T-helper 17 cell (primary cell): ENCODE measurements at regions not wholly inside any gene's neighbourhood (a gene's known extent, or its start where the extent isn't known, plus 50 kb on each side); places are given as distances from the start of the nearest gene placed in this dataset.

Source experiments
- ATAC-seq: fragments of 150-1000 bp; cut with Tn5 transposase; 2 replicates; pipeline ENCODE4 v1.10.0; 2021; ENCODE audit warnings: mild to moderate bottlenecking, moderate library complexity
- DNase-seq, 3 donors: peaks; one replicate each; pipeline versions ENCODE4 v3.0.0 to v3.0.0-alpha.2; 2020 to 2021
- H3K9me3 ChIP-seq: one replicate; pipeline ENCODE4 v1.7.0; 2013; ENCODE audit warnings: low read length, mild to moderate bottlenecking; ENCODE audit not compliant: control insufficient read depth, poor library complexity, severe bottlenecking
- H3K27ac Mint-ChIP-seq: one replicate; pipeline ENCODE4 v1.8.0; 2022; ENCODE audit warnings: mild to moderate bottlenecking, moderate library complexity, mixed read lengths
- H3K27me3 Mint-ChIP-seq: one replicate; pipeline ENCODE4 v1.8.0; 2022; ENCODE audit warnings: mixed read lengths
- H3K36me3 Mint-ChIP-seq: one replicate; pipeline ENCODE4 v1.8.0; 2022; ENCODE audit warnings: low read depth, mixed read lengths
- H3K4me1 Mint-ChIP-seq: one replicate; pipeline ENCODE4 v1.8.0; 2022; ENCODE audit warnings: mild to moderate bottlenecking, mixed read lengths
- H3K4me3 Mint-ChIP-seq: one replicate; pipeline ENCODE4 v1.8.0; 2022; ENCODE audit warnings: mild to moderate bottlenecking, moderate library complexity, mixed read lengths

DNA sequence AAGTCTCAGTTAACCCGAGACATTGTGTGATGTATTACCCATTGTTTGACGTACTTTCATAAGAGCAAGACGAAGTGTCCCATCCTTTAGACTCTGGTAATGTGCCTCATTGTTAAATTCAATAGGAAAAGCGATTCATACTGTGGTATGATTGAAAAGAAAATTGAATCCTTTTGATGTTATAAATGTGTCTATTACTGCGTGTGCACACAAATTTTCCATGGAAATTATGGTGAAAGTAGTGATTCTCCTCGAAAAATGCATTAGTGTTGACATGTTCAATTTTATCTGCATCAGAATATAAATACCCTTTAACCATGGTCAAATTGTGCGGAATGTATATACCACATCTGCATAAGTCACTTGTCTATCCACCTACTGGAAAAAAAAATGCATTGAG, 386.8 kb downstream of the INSC start:
- H3K9me3 ChIP-seq: peaks cover 4% of the 10 kb centered on the region
- Mint-ChIP-seq H3K4me1 (no peaks in the 10 kb centered on the region), H3K27ac (no peak overlapping the region), H3K27me3 (no peaks in the 10 kb centered on the region), H3K4me3 (no peak overlapping the region), H3K36me3 (no peaks in the 10 kb centered on the region)
- ATAC-seq (no peak), DNase-seq (no peak)

DNA sequence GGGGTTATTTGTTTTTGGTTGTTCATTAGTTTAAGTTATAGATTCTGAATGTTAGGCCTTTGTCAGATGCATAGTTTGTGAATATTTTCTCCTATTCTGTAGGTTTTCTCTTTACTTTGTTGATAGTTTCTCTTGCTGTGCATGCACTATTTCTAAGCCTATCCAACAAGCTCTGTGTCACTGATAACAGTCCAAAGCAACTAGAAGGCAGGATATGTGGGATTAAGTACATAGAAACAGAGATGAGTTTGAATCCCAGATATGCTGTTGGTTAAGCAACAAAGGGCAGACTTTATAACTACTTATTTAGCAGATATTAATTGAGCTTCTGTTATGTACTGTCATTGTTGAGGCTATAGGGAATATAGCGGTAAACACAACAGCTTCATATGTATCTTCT, 390.4 kb downstream of the INSC start:
- DNase-seq: no peak
- no peak overlapping the region for H3K4me3 Mint-ChIP-seq
- no peak overlapping the region for H3K27ac Mint-ChIP-seq
- ATAC-seq: no peak
- H3K27me3 Mint-ChIP-seq: no peaks in the 10 kb centered on the region
- no peaks in the 10 kb centered on the region for H3K4me1 Mint-ChIP-seq
- H3K36me3 Mint-ChIP-seq: no peaks in the 10 kb centered on the region
- peaks cover 4% of the 10 kb centered on the region for H3K9me3 ChIP-seq

DNA sequence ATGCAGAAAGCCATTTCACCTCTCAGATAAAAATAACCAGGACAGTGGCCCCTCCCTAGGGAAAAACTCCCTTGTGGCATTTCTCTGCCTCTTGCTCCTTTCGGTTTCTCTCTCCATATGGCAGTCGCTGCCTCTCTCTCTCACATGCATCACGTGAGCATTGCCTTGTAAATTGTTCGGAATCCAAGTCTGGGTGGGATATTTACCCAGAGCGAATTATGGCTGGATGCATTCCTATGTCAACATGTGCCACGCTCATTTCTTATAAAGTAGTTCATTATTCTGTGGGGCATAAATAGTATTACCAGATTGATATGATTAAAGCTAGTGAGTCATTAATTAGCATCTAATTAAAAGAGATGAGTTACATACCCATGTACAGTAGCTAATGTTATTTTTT, 392.9 kb downstream of the INSC start:
- H3K4me3 Mint-ChIP-seq: no peak overlapping the region
- no peak for DNase-seq
- no peaks in the 10 kb centered on the region for H3K27me3 Mint-ChIP-seq

DNA sequence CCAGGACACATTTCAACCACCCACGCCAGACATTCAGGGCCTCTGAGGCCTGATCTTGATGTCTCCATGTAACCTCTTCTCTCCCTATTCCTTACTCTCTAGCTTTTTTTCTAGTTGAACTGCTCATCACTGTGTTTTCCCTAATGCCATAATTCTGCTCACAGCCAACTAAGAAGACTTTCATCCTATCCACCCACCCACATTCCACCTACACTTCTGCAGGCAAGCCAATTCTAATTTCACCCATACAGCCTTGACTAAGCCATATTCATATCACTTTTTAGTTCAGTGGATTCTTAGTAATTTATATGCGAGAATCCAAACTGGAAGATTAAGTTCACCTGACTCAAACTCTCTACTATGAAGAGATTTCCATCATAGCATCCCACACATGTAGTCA, 394.4 kb downstream of the INSC start:
- H3K4me3 Mint-ChIP-seq: no peak overlapping the region
- no peaks in the 10 kb centered on the region for H3K36me3 Mint-ChIP-seq
- no peak overlapping the region for H3K27ac Mint-ChIP-seq
- no peaks in the 10 kb centered on the region for H3K27me3 Mint-ChIP-seq
- no peak for DNase-seq
- H3K4me1 Mint-ChIP-seq: no peaks in the 10 kb centered on the region
- ATAC-seq: no peak
- H3K9me3 ChIP-seq: no peaks in the 10 kb centered on the region

More for the DNA sequence above, 392.9 kb downstream of the INSC start:
- H3K9me3 ChIP-seq: no peaks in the 10 kb centered on the region
- no peak for ATAC-seq
- H3K27ac Mint-ChIP-seq: no peak overlapping the region
- H3K4me1 Mint-ChIP-seq: no peaks in the 10 kb centered on the region
- no peaks in the 10 kb centered on the region for H3K36me3 Mint-ChIP-seq

DNA sequence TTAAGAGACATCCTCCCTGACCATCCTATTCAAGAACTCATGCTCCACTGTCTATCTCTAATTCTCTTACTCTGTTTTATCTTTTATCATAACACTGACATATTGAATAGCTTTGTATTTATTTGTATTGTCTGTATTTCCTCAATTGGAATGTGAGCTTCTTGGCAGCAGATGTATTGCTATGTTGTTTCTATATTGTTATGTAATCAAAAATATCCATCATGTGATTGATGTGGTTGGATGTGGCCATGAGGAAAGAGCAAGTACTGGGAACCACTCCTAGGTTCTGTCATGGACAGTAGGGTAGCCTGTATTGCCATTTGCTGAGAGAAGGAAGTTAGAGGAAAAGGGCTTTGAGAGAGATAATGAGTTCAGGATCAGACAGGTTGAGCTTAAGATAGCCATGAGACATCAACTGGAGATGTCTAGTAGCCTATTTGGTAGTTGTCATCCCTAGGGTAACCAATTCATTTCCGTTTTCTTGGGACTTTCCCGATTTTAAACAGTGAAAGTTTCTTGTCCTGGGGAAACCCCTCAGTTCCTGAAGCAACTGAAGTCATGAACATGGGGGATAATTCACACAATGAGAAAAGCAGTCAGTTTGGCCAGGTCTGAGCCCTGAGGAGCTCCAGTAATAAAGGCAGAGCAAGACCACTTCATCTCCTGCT, 404.5 kb downstream of the INSC start:
- Mint-ChIP-seq H3K36me3 (no peaks in the 10 kb centered on the region), H3K27ac (no peak overlapping the region), H3K4me3 (no peak overlapping the region), H3K27me3 (no peaks in the 10 kb centered on the region), H3K4me1 (no peaks in the 10 kb centered on the region)
- DNase-seq: no peak
- H3K9me3 ChIP-seq: peaks cover 3% of the 10 kb centered on the region
- no peak for ATAC-seq

DNA sequence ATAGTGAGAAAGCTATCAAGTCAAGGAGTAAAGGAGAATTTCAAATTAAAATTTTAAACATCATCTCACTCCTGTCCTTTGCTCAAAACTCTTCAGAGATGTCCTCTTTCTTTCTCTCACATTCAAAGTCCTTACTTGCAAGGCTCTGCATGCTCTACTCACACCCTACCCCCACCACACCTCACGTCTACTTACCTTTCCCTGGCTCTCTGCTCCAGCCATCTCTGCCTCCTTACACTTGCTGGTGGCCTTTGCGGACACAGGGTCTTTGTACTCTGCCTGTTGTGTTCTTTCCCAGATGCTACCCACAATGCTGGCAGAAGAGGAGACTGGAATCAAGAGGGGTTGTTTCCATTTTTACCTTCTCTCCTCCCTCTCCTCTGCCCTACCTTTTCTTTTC, 405.2 kb downstream of the INSC start:
- H3K36me3 Mint-ChIP-seq: no peaks in the 10 kb centered on the region
- no peaks in the 10 kb centered on the region for H3K4me1 Mint-ChIP-seq
- ATAC-seq: no peak
- H3K9me3 ChIP-seq: peaks cover 3% of the 10 kb centered on the region
- H3K27ac Mint-ChIP-seq: no peak overlapping the region
- H3K4me3 Mint-ChIP-seq: no peak overlapping the region
- no peaks in the 10 kb centered on the region for H3K27me3 Mint-ChIP-seq
- no peak for DNase-seq

DNA sequence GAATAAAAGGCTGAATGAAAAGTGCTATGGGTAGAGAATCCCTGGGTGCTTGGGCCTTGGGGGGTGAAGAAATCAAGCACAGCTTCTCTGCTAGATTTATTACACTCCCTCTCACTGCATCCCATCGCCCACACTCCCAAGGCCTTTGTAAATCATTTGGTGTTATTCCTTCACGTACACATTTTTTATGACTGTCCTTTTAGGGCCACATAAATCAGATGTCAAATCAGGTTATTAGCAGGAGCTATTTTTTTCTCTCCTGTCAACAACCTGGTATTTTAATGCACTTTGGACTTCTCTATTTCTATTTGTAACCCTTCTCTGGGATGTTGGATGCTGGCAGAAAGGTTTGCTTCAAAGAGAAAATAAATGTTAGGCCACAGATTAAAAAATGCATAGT, 408.8 kb downstream of the INSC start:
- ATAC-seq: no peak
- H3K4me1 Mint-ChIP-seq: no peaks in the 10 kb centered on the region
- H3K36me3 Mint-ChIP-seq: no peaks in the 10 kb centered on the region
- H3K27ac Mint-ChIP-seq: no peak overlapping the region
- no peaks in the 10 kb centered on the region for H3K27me3 Mint-ChIP-seq
- no peak for DNase-seq
- no peak overlapping the region for H3K4me3 Mint-ChIP-seq
- H3K9me3 ChIP-seq: no peaks in the 10 kb centered on the region

DNA sequence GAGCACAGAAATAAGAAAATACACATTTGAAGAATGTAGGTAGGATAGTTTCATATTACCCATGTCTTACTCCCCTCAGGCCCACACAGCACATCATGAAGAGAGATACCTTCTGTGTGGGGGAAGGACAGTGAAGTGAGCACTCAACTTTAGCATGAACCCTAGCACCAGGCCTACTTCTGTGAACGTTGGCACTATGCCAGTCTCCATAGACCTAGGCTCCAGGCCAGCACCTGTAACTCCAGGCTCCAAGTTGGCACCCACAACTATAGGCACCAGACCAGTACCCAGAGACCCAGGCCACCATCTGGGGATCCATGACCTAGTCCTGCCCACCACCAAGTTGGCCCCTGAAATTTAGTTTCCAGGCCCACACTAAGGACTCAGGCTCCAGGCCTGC, 410.9 kb downstream of the INSC start:
- Mint-ChIP-seq H3K27ac (no peak overlapping the region), H3K36me3 (no peaks in the 10 kb centered on the region), H3K4me3 (no peak overlapping the region), H3K27me3 (no peaks in the 10 kb centered on the region), H3K4me1 (no peaks in the 10 kb centered on the region)
- no peak for DNase-seq
- no peak for ATAC-seq
- no peaks in the 10 kb centered on the region for H3K9me3 ChIP-seq

DNA sequence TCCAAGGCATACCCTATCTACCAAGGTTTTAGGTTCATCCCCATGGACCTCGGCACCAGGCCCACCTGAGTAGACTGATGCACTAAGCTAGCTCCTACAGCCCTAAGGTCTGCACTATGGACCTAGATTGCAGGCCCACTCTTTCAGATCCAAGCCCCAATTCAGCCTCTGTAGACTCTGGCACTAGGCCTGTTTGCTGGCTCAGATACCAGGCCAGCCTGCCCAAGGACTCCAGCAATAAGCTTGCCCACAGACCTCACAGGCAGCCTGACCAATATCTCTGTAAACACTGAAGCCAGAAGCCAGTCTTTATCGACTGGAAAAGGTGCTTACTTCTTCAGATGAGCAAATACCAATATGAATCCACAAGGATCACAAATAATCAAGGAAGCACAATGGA, 411.3 kb downstream of the INSC start:
- Mint-ChIP-seq H3K4me1 (no peaks in the 10 kb centered on the region), H3K27me3 (no peaks in the 10 kb centered on the region), H3K4me3 (no peak overlapping the region), H3K27ac (no peak overlapping the region), H3K36me3 (no peaks in the 10 kb centered on the region)
- DNase-seq (no peak), ATAC-seq (no peak)
- no peaks in the 10 kb centered on the region for H3K9me3 ChIP-seq

DNA sequence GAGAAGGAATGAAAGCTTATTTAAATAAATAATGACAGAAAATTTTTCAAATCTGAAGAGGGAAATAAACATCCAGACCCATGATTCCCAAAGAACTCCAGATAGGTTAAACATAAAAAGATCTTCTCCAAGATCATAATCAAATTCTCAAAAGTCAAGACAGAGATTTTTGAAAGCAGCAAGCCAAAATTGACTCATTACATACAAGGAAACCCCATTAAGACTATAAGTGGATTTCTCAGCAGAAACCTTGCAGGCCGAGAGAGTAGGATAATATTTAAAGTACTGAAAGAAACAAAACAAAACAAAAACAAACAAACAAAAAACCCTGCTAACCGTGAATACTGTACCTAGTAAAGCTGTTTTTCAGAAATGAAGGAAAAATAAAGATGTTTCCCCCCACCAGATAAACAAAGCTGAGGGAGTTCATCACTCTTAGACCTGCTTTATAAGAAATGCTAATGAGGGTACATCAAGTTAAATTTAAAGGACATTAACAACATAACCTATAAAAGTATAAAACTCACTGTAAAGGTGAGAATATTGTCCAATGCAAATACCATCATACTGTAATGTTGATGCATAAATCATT, 412.2 kb downstream of the INSC start:
- Mint-ChIP-seq H3K36me3 (no peaks in the 10 kb centered on the region), H3K27me3 (no peaks in the 10 kb centered on the region), H3K27ac (no peak overlapping the region), H3K4me3 (no peak overlapping the region), H3K4me1 (no peaks in the 10 kb centered on the region)
- DNase-seq: no peak
- no peaks in the 10 kb centered on the region for H3K9me3 ChIP-seq
- no peak for ATAC-seq

DNA sequence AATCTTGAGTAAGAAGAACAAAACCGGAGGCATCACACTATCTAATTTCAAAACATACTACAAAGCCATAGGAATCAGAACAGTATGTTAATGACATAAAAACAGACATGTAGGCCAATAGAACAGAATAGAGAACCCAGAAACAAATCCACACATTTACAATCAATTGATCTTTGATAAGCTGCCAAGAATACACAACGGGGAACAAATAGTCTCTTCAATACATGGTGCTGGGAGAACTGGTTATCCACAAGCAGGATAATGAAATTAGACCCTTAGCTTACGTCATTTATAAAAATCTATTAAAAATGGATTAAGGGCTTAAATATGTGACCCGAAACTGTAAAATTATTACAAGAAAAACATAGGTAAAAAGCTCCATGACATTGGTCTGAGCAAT, 417.7 kb downstream of the INSC start:
- no peaks in the 10 kb centered on the region for H3K9me3 ChIP-seq
- Mint-ChIP-seq H3K4me3 (no peak overlapping the region), H3K27ac (no peak overlapping the region), H3K4me1 (no peaks in the 10 kb centered on the region), H3K27me3 (no peaks in the 10 kb centered on the region), H3K36me3 (no peaks in the 10 kb centered on the region)
- ATAC-seq (no peak), DNase-seq (no peak)

DNA sequence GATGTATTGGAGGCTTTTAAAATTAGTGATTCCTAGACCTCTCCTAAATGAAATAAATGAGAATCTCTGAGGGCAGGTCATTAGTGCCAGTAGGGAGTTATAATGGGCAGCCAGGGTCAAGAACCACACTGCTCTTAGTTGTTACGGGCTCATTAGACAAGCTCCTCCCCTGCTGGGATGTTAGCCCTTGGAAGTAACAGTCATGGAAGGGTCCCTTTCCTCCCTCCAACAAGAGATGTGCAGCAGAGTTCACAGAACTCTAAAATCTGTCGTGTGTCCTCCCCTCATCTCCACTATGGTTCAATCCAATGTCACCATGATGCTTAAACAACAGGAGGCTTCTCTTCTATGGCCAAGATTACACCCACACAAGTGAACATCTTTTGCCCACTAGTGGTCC, 419.5 kb downstream of the INSC start:
- no peaks in the 10 kb centered on the region for H3K9me3 ChIP-seq
- no peak for ATAC-seq
- no peak for DNase-seq
- Mint-ChIP-seq H3K36me3 (no peaks in the 10 kb centered on the region), H3K4me1 (no peaks in the 10 kb centered on the region), H3K4me3 (no peak overlapping the region), H3K27me3 (no peaks in the 10 kb centered on the region), H3K27ac (no peak overlapping the region)

DNA sequence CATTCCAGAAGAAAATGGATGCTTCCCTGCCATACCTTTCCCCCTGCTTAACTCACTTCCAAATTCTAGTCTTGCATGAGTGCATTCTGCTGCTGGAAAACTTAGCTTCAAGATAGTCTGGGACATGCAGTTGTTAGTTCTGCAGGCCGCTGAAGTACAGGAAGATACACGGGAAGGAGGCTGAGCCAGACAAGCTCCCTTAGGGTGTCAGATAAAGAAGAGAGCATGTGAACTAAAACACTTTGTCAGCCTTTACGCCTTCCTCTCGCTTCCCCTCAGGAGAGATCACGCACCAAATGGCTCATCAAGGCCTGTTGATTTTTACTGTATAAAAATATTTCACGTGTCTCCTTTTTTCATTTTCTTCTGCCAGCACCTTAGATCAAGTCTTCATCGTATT, 420.7 kb downstream of the INSC start:
- no peaks in the 10 kb centered on the region for H3K27me3 Mint-ChIP-seq
- no peak for ATAC-seq
- no peaks in the 10 kb centered on the region for H3K4me1 Mint-ChIP-seq

DNA sequence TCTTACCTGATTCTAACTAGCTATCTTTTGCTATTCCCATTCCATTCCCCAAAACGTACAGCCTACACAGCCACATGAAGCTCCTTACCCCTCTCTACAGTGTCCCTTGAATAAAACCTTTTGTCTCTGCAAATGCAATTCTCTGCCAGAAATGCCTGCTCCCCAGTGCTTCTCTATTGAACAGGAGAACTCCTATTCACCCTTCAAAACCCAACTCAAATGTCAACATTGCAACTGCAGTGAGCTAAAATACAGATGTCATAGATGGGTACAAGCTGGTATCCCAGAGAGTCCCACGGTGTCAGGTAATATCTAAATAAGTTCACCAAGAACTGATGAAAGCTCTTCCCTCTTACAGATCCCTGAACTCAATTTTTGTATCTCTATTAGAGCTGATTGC, 421.7 kb downstream of the INSC start:
- Mint-ChIP-seq H3K4me1 (no peaks in the 10 kb centered on the region), H3K27me3 (no peaks in the 10 kb centered on the region), H3K4me3 (no peak overlapping the region), H3K27ac (no peak overlapping the region), H3K36me3 (no peaks in the 10 kb centered on the region)
- no peaks in the 10 kb centered on the region for H3K9me3 ChIP-seq
- DNase-seq: no peak
- no peak for ATAC-seq

More for the DNA sequence above, 420.7 kb downstream of the INSC start:
- H3K27ac Mint-ChIP-seq: no peak overlapping the region
- no peaks in the 10 kb centered on the region for H3K36me3 Mint-ChIP-seq
- no peak for DNase-seq
- no peak overlapping the region for H3K4me3 Mint-ChIP-seq
- H3K9me3 ChIP-seq: no peaks in the 10 kb centered on the region
